ENCODE measurements at regions not wholly inside any gene's neighbourhood (a gene's known extent, or its start where the extent isn't known, plus 50 kb on each side); places are given as distances from the start of the nearest gene placed in this dataset.
"Not testable (repeated sequence)": the region's sequence is repeated elsewhere in the genome, so short reads cannot be mapped to it uniquely, and the experiment has no call there.

GRCh38 chr9:89674667-89675057, 69.8 kb downstream of the GADD45G start:
- DNase-seq: no peak

GRCh38 chr9:89675058-89675742, 70.4 kb downstream of the GADD45G start:
- no peak for DNase-seq

GRCh38 chr9:89676281-89676680, 71.5 kb downstream of the GADD45G start:
- no peak for DNase-seq

- no peak for DNase-seq
Observed at GRCh38 chr9:89677702-89678395, 73.0 kb downstream of the GADD45G start.

GRCh38 chr9:89678396-89679015, 73.7 kb downstream of the GADD45G start:
- DNase-seq: no peak

GRCh38 chr9:89679016-89679415, 74.2 kb downstream of the GADD45G start:
- no peak for DNase-seq

- DNase-seq: no peak
Observed at GRCh38 chr9:89679581-89679980, 74.8 kb downstream of the GADD45G start.

GRCh38 chr9:89680547-89681467, 76.0 kb downstream of the GADD45G start:
- no peak for DNase-seq

- DNase-seq: not testable (repeated sequence)
Observed at GRCh38 chr9:89681468-89681859, 76.7 kb downstream of the GADD45G start.

- no peak for DNase-seq
Observed at GRCh38 chr9:89683626-89684025, 78.8 kb downstream of the GADD45G start.

- DNase-seq: no peak
Observed at GRCh38 chr9:89684218-89684617, 79.4 kb downstream of the GADD45G start.

GRCh38 chr9:89684912-89685636, 80.3 kb downstream of the GADD45G start:
- no peak for DNase-seq

GRCh38 chr9:89685698-89686097, 80.9 kb downstream of the GADD45G start:
- DNase-seq: no peak

- DNase-seq: no peak
Observed at GRCh38 chr9:89686126-89686525, 81.3 kb downstream of the GADD45G start.

GRCh38 chr9:89686621-89687020, 81.8 kb downstream of the GADD45G start:
- DNase-seq: no peak

GRCh38 chr9:89687188-89687587, 82.4 kb downstream of the GADD45G start:
- no peak for DNase-seq

- DNase-seq: no peak
Observed at GRCh38 chr9:89687848-89688247, 83.0 kb downstream of the GADD45G start.

- not testable (repeated sequence) for DNase-seq
Observed at GRCh38 chr9:89689321-89689720, 84.5 kb downstream of the GADD45G start.

GRCh38 chr9:89690334-89690912, 85.6 kb downstream of the GADD45G start:
- no peak for DNase-seq

- no peak for DNase-seq
Observed at GRCh38 chr9:89695441-89695891, 90.7 kb downstream of the GADD45G start.

- not testable (repeated sequence) for DNase-seq
Observed at GRCh38 chr9:89695979-89696378, 91.2 kb downstream of the GADD45G start.

- DNase-seq: no peak
Observed at GRCh38 chr9:89696780-89697179, 92.0 kb downstream of the GADD45G start.
